C4-2B (cell line): ENCODE measurements at regions not wholly inside any gene's neighbourhood (a gene's known extent, or its start where the extent isn't known, plus 50 kb on each side); places are given as distances from the start of the nearest gene placed in this dataset.

Experiments used
- CTCF ChIP-seq: fragments of 450-650 bp; conservative IDR thresholded peaks from 2 replicates; pipeline ENCODE4 v1.5.1; 2017; ENCODE audit warnings: mild to moderate bottlenecking
- ZFX ChIP-seq: fragments of 450-650 bp; IDR thresholded peaks from 2 replicates; pipeline ENCODE4 v1.6.1; 2017

DNA sequence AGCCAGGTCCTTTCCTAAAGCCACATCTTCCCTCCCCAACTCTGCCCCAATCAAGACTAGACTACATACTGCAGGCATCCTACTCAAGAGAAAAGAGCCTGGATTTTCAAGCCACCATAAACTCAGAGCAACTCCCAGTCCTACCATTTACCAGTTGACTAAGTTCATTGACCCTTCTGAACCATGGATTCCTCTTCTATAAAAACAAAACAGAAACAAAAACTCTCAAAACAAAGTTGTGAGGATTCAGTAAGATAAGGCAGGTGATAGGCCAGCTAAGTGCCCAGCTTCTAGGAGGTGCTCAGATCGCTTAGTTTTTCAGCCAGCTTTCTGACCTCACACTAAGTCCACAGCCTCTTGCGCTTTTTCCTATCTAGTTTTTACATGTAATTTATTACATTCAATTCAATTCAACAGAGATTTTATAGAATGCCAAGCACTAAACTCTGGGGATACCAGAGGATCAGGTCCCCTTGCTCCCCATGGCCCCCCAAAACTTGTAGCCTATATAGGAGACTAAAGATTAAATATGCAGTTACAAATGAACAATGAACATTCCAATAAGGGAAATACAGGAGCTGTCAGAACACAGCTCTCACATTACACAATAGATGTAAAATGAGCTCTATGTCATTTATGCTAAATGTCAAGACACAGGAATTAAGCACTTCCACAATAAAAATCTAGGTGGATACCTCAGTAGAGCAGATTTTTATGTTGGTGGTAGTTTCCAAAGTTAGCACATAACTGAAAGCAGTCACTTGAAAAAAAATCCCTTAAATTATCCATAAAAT is 104.5 kb upstream of the EGLN3 start:
- TF ChIP-seq CTCF: no peak
- no peak for TF ChIP-seq ZFX
